Cardiac fibroblast (primary cell): ENCODE measurements at regions not wholly inside any gene's neighbourhood (a gene's known extent, or its start where the extent isn't known, plus 50 kb on each side); places are given as distances from the start of the nearest gene placed in this dataset.

Experiments
- DNase-seq, 2 donors: peaks; one replicate each; pipeline versions ENCODE4 v3.0.0 to v3.0.0-alpha.2; 2010; ENCODE audit warnings: low read depth in 2 of 2
- H3K4me3 ChIP-seq, 2 donors: replicated peaks in 1 of 2; 1 replicate in 1 of 2; 2 replicates in 1 of 2; pipeline ENCODE4 v1.5.1; 2011; ENCODE audit warnings: low read depth in 2 of 2, low read length in 2 of 2, mild to moderate bottlenecking in 2 of 2, moderate library complexity in 1 of 2
- CTCF ChIP-seq: IDR thresholded peaks from one replicate; pipeline ENCODE4 v1.5.1; 2011; ENCODE audit warnings: low read depth, mild to moderate bottlenecking, low read length, inconsistent platforms

GRCh38 chr14:82180139-82180538 is 646.5 kb upstream of the SEL1L start:
- no peak overlapping the region for H3K4me3 ChIP-seq
- DNase-seq: no peak
- TF ChIP-seq CTCF: no peak

- TF ChIP-seq CTCF: no peak
- no peak overlapping the region for H3K4me3 ChIP-seq
- DNase-seq: no peak
These were observed 649.0 kb upstream of the SEL1L start for GRCh38 chr14:82182646-82183045.

GRCh38 chr14:82190742-82191141 is 657.1 kb upstream of the SEL1L start:
- H3K4me3 ChIP-seq: no peak overlapping the region
- no peak for DNase-seq
- no peak for TF ChIP-seq CTCF

GRCh38 chr14:82192387-82192786 is 658.7 kb upstream of the SEL1L start:
- no peak for DNase-seq
- TF ChIP-seq CTCF: no peak
- H3K4me3 ChIP-seq: no peak overlapping the region

- no peak for DNase-seq
- no peak overlapping the region for H3K4me3 ChIP-seq
- no peak for TF ChIP-seq CTCF
These were observed 689.6 kb upstream of the SEL1L start for GRCh38 chr14:82223276-82223675.

- no peak for DNase-seq
- no peak for TF ChIP-seq CTCF
- no peak overlapping the region for H3K4me3 ChIP-seq
These were observed 691.0 kb upstream of the SEL1L start for GRCh38 chr14:82224610-82225009.

- no peak for DNase-seq
- H3K4me3 ChIP-seq: no peak overlapping the region
- no peak for TF ChIP-seq CTCF
These were observed 697.1 kb upstream of the SEL1L start for GRCh38 chr14:82230748-82231147.
